CD4-positive, alpha-beta memory T cell (primary cell): ENCODE measurements at regions not wholly inside any gene's neighbourhood (a gene's known extent, or its start where the extent isn't known, plus 50 kb on each side); places are given as distances from the start of the nearest gene placed in this dataset.

Experiments used
- CTCF ChIA-PET: fragments of 350-600 bp; sonication (Branson Sonifier 250); formaldehyde crosslinking; loops from one replicate; lab custom pipeline; 2021; ENCODE audit warnings: inconsistent platforms; ENCODE audit not compliant: partially characterized antibody; lab: Charles Lee
- POLR2A ChIA-PET: fragments of 350-600 bp; sonication (Branson Sonifier 250); formaldehyde crosslinking; loops from one replicate; lab custom pipeline; 2021; ENCODE audit not compliant: partially characterized antibody; lab: Charles Lee
- DNase-seq, 5 donors: peaks; one replicate each; pipeline versions ENCODE4 v3.0.0 to v3.0.0-alpha.2; 2020 to 2022; ENCODE audit warnings: mixed read lengths in 1 of 5
- H3K27ac ChIP-seq: one replicate; pipeline ENCODE4 v1.7.0; 2013; ENCODE audit warnings: low read depth, low read length
- H3K27me3 ChIP-seq: 2 replicates; pipeline ENCODE4 v1.7.0; 2013; ENCODE audit warnings: mild to moderate bottlenecking, low read length, moderate library complexity; ENCODE audit not compliant: insufficient read depth
- H3K36me3 ChIP-seq: 2 replicates; pipeline ENCODE4 v1.7.0; 2013; ENCODE audit warnings: mild to moderate bottlenecking, low read length, moderate library complexity; ENCODE audit not compliant: insufficient read depth
- H3K4me1 ChIP-seq: 2 replicates; pipeline ENCODE4 v1.7.0; 2013; ENCODE audit warnings: mild to moderate bottlenecking, low read length, moderate library complexity; ENCODE audit not compliant: insufficient read depth
- H3K4me3 ChIP-seq, 2 donors: one replicate each; pipeline ENCODE4 v1.7.0; 2013; ENCODE audit warnings: low read length in 2 of 2, mild to moderate bottlenecking in 1 of 2
- H3K9me3 ChIP-seq, 2 donors: one replicate each; pipeline ENCODE4 v1.7.0; 2013; ENCODE audit warnings: low read length in 2 of 2, control low read depth in 1 of 2; ENCODE audit not compliant: control insufficient read depth in 1 of 2
- H3K27ac Mint-ChIP-seq, 7 donors: one replicate each; pipeline ENCODE4 v1.8.0; 2020 to 2021; ENCODE audit warnings: mixed read lengths in 7 of 7, mild to moderate bottlenecking in 6 of 7, inconsistent platforms in 3 of 7, moderate library complexity in 3 of 7
- H3K27me3 Mint-ChIP-seq, 2 donors: one replicate each; pipeline ENCODE4 v1.8.0; 2020 to 2021; ENCODE audit warnings: mixed read lengths in 2 of 2
- H3K36me3 Mint-ChIP-seq, 2 donors: one replicate each; pipeline ENCODE4 v1.8.0; 2020 to 2021; ENCODE audit warnings: mixed read lengths in 2 of 2, inconsistent platforms in 1 of 2, mild to moderate bottlenecking in 1 of 2
- H3K4me1 Mint-ChIP-seq, 4 donors: one replicate each; pipeline ENCODE4 v1.8.0; 2020 to 2021; ENCODE audit warnings: mixed read lengths in 4 of 4, mild to moderate bottlenecking in 1 of 4
- H3K4me3 Mint-ChIP-seq, 8 donors: one replicate each; pipeline ENCODE4 v1.8.0; 2020 to 2021; ENCODE audit warnings: mixed read lengths in 8 of 8, mild to moderate bottlenecking in 7 of 8, moderate library complexity in 6 of 8, inconsistent platforms in 3 of 8
- H3K9me3 Mint-ChIP-seq, 8 donors: one replicate each; pipeline ENCODE4 v1.8.0; 2020 to 2021; ENCODE audit warnings: mixed read lengths in 8 of 8, mild to moderate bottlenecking in 5 of 8, inconsistent platforms in 3 of 8, moderate library complexity in 1 of 8
- intact Hi-C: fragments of 100-400 bp; cut with micrococcal nuclease; formaldehyde crosslinking; loops from one replicate; pipeline ENCODE4 v1.15.1; 2023

DNA sequence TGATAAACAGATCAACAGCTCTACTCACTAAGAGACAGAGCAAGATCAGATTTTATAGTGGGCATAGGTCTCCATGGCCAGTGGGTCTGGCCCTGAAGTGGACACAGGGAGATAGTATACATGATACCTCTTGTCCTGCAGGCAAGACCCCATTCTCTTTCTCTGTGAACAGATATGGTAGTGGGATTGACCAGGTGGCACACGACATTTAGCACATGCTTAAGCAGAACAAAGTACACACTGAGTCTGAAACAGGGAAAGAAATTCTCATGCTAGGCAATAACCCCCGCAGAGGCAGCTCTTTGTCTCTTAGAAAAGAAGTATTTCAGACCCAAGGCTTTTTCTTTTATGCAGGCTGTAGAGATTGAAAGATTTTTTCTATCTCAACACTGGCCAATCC, 1331.2 kb downstream of the FSCB start:
- Histone ChIP-seq H3K4me3 (no peak overlapping the region), H3K4me1 (no peaks in the 10 kb centered on the region), H3K36me3 (no peaks in the 10 kb centered on the region), H3K27me3 (no peaks in the 10 kb centered on the region), H3K27ac (no peak overlapping the region), H3K9me3 (no peaks in the 10 kb centered on the region)
- H3K27me3 Mint-ChIP-seq = no peaks in the 10 kb centered on the region
- H3K9me3 Mint-ChIP-seq = peaks cover 0 to 11% (median 3%) of the 10 kb centered on the region in 8 donors
- intact Hi-C loops = no loop called here
- H3K4me1 Mint-ChIP-seq = no peaks in the 10 kb centered on the region
- H3K27ac Mint-ChIP-seq = no peak overlapping the region
- DNase-seq = no peak
- H3K36me3 Mint-ChIP-seq = no peaks in the 10 kb centered on the region
- H3K4me3 Mint-ChIP-seq = no peak overlapping the region
- ChIA-PET CTCF (no interaction called here), POLR2A (no interaction called here)

DNA sequence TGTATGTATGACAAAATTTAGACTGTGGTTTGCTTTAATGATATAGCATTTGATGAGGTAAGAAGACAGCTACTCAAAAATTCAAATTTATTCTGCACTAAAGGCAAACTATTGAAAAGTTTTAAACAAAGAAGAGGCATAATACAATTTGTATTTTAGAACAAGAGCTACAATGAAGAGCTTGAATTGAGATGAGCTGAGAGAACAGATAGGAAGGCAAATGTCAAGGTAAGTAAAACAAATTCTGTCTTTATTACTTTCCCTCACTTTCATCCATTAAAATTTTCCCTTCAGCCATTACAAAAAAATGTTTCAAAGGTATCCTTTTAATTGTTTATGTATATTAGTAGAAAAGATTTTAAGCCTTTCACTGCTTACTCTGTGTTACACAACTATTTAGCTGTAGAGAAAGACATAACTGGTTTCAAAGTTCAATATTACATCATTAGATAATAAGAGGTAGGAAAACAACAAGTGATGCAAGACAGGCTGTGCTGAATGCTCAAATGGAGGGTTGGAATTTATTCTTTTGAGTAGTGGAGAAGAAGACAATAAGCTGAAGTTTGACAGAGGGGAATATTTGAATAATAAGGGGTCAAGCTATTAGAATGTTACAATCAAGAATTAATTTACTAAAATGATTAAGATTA, 1334.1 kb downstream of the FSCB start:
- H3K9me3 Mint-ChIP-seq = peaks cover 0 to 6% (median 3%) of the 10 kb centered on the region in 8 donors
- DNase-seq = no peak
- H3K4me3 Mint-ChIP-seq = no peak overlapping the region
- ChIA-PET POLR2A (no interaction called here), CTCF (no interaction called here)
- no peaks in the 10 kb centered on the region for H3K27me3 ChIP-seq
- intact Hi-C loops = no loop called here
- H3K36me3 ChIP-seq = no peaks in the 10 kb centered on the region
- no peak overlapping the region for H3K4me3 ChIP-seq
- H3K4me1 Mint-ChIP-seq = no peaks in the 10 kb centered on the region
- H3K27ac Mint-ChIP-seq = no peak overlapping the region
- no peaks in the 10 kb centered on the region for H3K9me3 ChIP-seq
- no peak overlapping the region for H3K27ac ChIP-seq
- no peaks in the 10 kb centered on the region for H3K27me3 Mint-ChIP-seq
- no peaks in the 10 kb centered on the region for H3K4me1 ChIP-seq
- H3K36me3 Mint-ChIP-seq = no peaks in the 10 kb centered on the region

DNA sequence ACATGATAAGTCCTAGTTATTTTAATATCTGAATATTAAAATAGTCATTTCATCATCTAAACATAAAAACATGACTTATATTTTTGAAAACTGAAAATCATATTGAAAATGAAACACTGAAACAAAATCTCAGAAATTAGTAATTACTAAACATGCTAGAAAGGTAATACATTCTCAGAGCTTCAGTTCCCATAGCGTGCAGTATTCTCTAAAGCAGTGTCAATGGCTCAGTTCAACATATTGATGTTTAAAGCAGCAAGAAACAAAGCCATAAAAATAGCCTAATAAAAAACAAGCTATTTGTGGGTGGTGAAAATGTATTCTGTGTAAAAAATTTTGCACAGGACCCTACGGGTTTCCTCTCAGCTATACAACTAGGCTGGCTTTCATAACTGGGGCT, 1337.4 kb downstream of the FSCB start:
- ChIA-PET CTCF (no interaction called here), POLR2A (no interaction called here)
- H3K27ac Mint-ChIP-seq = no peak overlapping the region
- H3K9me3 Mint-ChIP-seq = peaks cover 0 to 8% (median 3%) of the 10 kb centered on the region in 8 donors
- H3K4me3 Mint-ChIP-seq = no peak overlapping the region
- no peaks in the 10 kb centered on the region for H3K27me3 ChIP-seq
- DNase-seq = no peak
- H3K27me3 Mint-ChIP-seq = no peaks in the 10 kb centered on the region
- H3K27ac ChIP-seq = no peak overlapping the region
- H3K4me1 Mint-ChIP-seq = no peaks in the 10 kb centered on the region
- H3K36me3 Mint-ChIP-seq = no peaks in the 10 kb centered on the region
- no peaks in the 10 kb centered on the region for H3K9me3 ChIP-seq
- intact Hi-C loops = no loop called here
- no peaks in the 10 kb centered on the region for H3K4me1 ChIP-seq
- H3K4me3 ChIP-seq = no peak overlapping the region
- no peaks in the 10 kb centered on the region for H3K36me3 ChIP-seq

DNA sequence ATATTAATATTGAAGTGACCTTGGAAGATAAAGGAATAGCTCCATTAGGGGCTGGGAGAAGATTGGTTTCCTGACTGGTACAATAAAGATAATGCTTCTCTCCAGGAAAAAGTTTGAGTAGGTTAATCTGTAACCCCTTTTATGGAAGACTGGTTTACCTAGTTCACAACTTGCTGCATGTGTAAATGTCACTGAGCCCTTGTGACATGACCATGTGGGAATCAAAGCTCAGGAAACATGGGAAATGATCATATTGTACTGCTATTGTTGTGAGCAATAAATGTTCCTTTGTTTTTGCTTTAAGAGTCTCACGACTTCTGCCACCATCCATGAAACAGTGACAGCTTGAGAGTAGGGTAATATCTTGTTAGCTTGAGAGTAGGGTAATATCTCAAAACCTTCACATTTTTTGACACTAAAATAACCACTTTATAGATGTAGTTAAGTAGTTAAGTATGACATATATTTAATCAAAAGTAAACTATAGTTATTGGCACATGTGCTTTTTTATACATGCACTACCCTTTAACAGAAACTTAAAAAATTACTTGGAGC, 1338.6 kb downstream of the FSCB start:
- Mint-ChIP-seq H3K9me3 (peaks cover 0 to 10% (median 3%) of the 10 kb centered on the region in 8 donors), H3K36me3 (no peaks in the 10 kb centered on the region), H3K27ac (no peak overlapping the region), H3K4me1 (no peaks in the 10 kb centered on the region), H3K27me3 (no peaks in the 10 kb centered on the region), H3K4me3 (no peak overlapping the region)
- no peak for DNase-seq
- Histone ChIP-seq H3K27me3 (no peaks in the 10 kb centered on the region), H3K36me3 (no peaks in the 10 kb centered on the region), H3K4me3 (no peak overlapping the region), H3K9me3 (no peaks in the 10 kb centered on the region), H3K27ac (no peak overlapping the region), H3K4me1 (no peaks in the 10 kb centered on the region)
- intact Hi-C loops = no loop called here
- CTCF ChIA-PET = no interaction called here
- POLR2A ChIA-PET = no interaction called here

DNA sequence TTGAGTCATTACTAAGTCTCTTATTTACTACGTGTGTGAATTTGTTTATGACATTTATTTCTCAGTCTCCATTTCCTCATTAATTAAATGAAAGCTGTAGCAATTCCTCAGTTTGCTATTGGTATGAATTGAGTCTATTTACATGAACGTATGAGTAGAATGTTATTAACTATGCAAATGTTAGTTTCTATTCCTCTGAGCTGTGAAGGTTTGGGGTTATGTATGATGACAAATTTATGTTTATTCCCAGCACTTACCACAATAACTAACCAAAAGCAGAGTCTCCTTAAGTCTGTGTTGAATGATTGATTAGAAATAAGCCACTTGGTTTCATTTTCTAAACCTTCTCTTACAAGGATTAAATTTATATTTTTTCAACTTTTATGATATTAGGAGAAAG, 1340.9 kb downstream of the FSCB start:
- Histone ChIP-seq H3K9me3 (no peaks in the 10 kb centered on the region), H3K36me3 (no peaks in the 10 kb centered on the region), H3K27ac (no peak overlapping the region), H3K4me1 (no peaks in the 10 kb centered on the region), H3K4me3 (no peak overlapping the region), H3K27me3 (no peaks in the 10 kb centered on the region)
- Mint-ChIP-seq H3K36me3 (no peaks in the 10 kb centered on the region), H3K27me3 (no peaks in the 10 kb centered on the region), H3K9me3 (peaks cover 0 to 7% (median 1%) of the 10 kb centered on the region in 8 donors), H3K4me1 (no peaks in the 10 kb centered on the region), H3K27ac (no peak overlapping the region), H3K4me3 (no peak overlapping the region)
- ChIA-PET CTCF (no interaction called here), POLR2A (no interaction called here)
- intact Hi-C loops = no loop called here
- no peak for DNase-seq

DNA sequence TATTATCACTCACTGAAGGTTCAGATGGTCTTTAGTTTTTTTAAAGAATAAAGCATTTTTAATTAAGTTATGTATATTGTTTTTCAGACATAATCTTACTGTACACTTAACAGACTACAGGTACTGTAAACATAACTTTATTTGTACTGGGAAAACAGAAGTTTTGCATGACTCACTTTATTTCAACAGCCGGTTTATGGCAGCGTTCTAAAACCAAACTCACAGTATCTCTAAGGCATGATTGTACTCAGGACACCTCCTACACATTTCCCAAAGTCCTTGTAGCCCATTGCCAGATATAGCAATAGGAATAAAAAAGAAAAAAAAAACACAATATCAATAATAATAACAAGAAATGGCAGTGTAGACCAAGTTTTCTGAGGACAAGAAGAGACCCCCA, 1341.4 kb downstream of the FSCB start:
- Mint-ChIP-seq H3K36me3 (no peaks in the 10 kb centered on the region), H3K27ac (no peak overlapping the region), H3K4me1 (no peaks in the 10 kb centered on the region)

DNA sequence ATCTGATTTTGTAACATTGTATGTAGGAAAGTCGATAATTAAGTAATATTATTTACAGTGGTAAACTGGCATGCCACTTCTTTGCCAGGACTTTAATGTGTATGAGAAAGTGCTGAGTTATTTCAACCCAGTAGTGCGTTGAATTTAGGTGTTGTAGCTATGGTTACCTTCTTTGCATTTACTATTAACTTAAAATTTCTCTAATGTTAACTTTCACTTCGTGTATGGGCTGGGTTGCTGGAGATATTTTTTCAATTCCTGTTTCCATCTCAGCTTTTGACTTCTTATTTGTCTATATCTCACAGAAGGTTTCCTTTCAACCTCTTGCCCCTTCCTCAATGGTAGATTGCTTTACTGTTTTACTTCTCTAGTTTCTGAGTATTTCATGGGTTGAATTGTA, 1345.6 kb downstream of the FSCB start:
- no peak overlapping the region for H3K27ac Mint-ChIP-seq
- no peak overlapping the region for H3K4me3 Mint-ChIP-seq
- no peaks in the 10 kb centered on the region for H3K36me3 ChIP-seq
- ChIA-PET CTCF (no interaction called here), POLR2A (no interaction called here)
- H3K27me3 Mint-ChIP-seq = no peaks in the 10 kb centered on the region
- H3K27ac ChIP-seq = no peak overlapping the region
- H3K9me3 Mint-ChIP-seq = peaks cover 0 to 12% (median 4%) of the 10 kb centered on the region in 8 donors
- no peaks in the 10 kb centered on the region for H3K36me3 Mint-ChIP-seq
- H3K4me1 ChIP-seq = no peaks in the 10 kb centered on the region
- no peaks in the 10 kb centered on the region for H3K4me1 Mint-ChIP-seq
- intact Hi-C loops = no loop called here
- H3K4me3 ChIP-seq = no peak overlapping the region
- no peaks in the 10 kb centered on the region for H3K27me3 ChIP-seq
- no peaks in the 10 kb centered on the region for H3K9me3 ChIP-seq
- DNase-seq = no peak

More for the DNA sequence above, 1341.4 kb downstream of the FSCB start:
- Histone ChIP-seq H3K27me3 (no peaks in the 10 kb centered on the region), H3K4me3 (no peak overlapping the region), H3K27ac (no peak overlapping the region), H3K36me3 (no peaks in the 10 kb centered on the region), H3K9me3 (no peaks in the 10 kb centered on the region), H3K4me1 (no peaks in the 10 kb centered on the region)
- H3K9me3 Mint-ChIP-seq = peaks cover 0 to 10% (median 3%) of the 10 kb centered on the region in 8 donors
- H3K27me3 Mint-ChIP-seq = no peaks in the 10 kb centered on the region
- intact Hi-C loops = no loop called here
- POLR2A ChIA-PET = no interaction called here
- no peak overlapping the region for H3K4me3 Mint-ChIP-seq
- DNase-seq = no peak
- CTCF ChIA-PET = no interaction called here
